Esophagus squamous epithelium (tissue), 5 donors: ENCODE measurements at regions not wholly inside any gene's neighbourhood (a gene's known extent, or its start where the extent isn't known, plus 50 kb on each side); places are given as distances from the start of the nearest gene placed in this dataset.

Experiments used
- DNase-seq: peaks from one replicate; lab custom pipeline; 2025; lab: John Stamatoyannopoulos, UW
- H3K27ac ChIP-seq, 4 donors: fragments of 200-600 bp; sonication (generic); one replicate each; pipeline ENCODE4 v1.5.1; 2016 to 2019; ENCODE audit warnings: mild to moderate bottlenecking in 1 of 4
- H3K27me3 ChIP-seq, 4 donors: fragments of 200-600 bp; sonication (generic); 1 replicate in 3 of 4; 2 replicates in 1 of 4; pipeline versions ENCODE4 v1.5.1 to v1.6.0; 2017 to 2021; ENCODE audit warnings: antibody characterized with exemption in 1 of 4
- H3K36me3 ChIP-seq, 3 donors: fragments of 200-600 bp; sonication (generic); one replicate each; pipeline ENCODE4 v1.5.1; 2016 to 2019
- H3K4me1 ChIP-seq, 3 donors: fragments of 200-600 bp; sonication (generic); one replicate each; pipeline ENCODE4 v1.5.1; 2017 to 2019
- H3K4me3 ChIP-seq, 4 donors: fragments of 200-600 bp; sonication (generic); 1 replicate in 3 of 4; 2 replicates in 1 of 4; pipeline ENCODE4 v1.5.1; 2016 to 2019; ENCODE audit warnings: mild to moderate bottlenecking in 2 of 4, moderate library complexity in 1 of 4
- H3K9me3 ChIP-seq, 3 donors: fragments of 200-600 bp; sonication (generic); one replicate each; pipeline ENCODE4 v1.5.1; 2016 to 2019
- CTCF ChIP-seq, 6 experiments: fragments of 450-650 bp in 4 of 6; fragments of 200-600 bp in 2 of 6; sonication (generic) in 2 of 6; IDR thresholded peaks; one replicate each; pipeline ENCODE4 v1.5.1; 2016 to 2019; ENCODE audit warnings: antibody characterized with exemption in 6 of 6, mild to moderate bottlenecking in 4 of 6, moderate library complexity in 4 of 6
- POLR2A ChIP-seq, 4 donors: fragments of 450-650 bp; IDR thresholded peaks; one replicate each; pipeline ENCODE4 v1.6.1; 2017; ENCODE audit warnings: antibody characterized with exemption in 4 of 4, mild to moderate bottlenecking in 4 of 4, moderate library complexity in 3 of 4
- WGBS, 2 donors: methylation state at CpG; one replicate each; pipeline ENCODE4 v1.1.5; 2018; 5-methylcytosine and 5-hydroxymethylcytosine counted together
- intact Hi-C: fragments of 100-400 bp; cut with DNase I; formaldehyde crosslinking; loops from one replicate; pipeline ENCODE4 v1.15.0; 2022
- donor health status: DM: yes; HTN: yes; CAD: no.

- Histone ChIP-seq H3K27me3 (no peaks in the 10 kb centered on the region), H3K4me3 (no peak overlapping the region), H3K4me1 (peaks cover 0 to 7% (median 0%) of the 10 kb centered on the region in 3 donors), H3K9me3 (no peaks in the 10 kb centered on the region), H3K27ac (no peak overlapping the region), H3K36me3 (no peaks in the 10 kb centered on the region)
- DNase-seq = no peak
- intact Hi-C loops = no loop called here
- TF ChIP-seq CTCF (IDR thresholded peaks at IDR 0.05) (no peak), POLR2A (IDR thresholded peaks at IDR 0.05) (no peak)
- WGBS, 2 donors = 12 to 38% methylated on average over 1 of the region's 1 CpG
These were observed 371.4 kb upstream of the CDH18 start for GRCh38 chr5:20359377-20359776.

DNA sequence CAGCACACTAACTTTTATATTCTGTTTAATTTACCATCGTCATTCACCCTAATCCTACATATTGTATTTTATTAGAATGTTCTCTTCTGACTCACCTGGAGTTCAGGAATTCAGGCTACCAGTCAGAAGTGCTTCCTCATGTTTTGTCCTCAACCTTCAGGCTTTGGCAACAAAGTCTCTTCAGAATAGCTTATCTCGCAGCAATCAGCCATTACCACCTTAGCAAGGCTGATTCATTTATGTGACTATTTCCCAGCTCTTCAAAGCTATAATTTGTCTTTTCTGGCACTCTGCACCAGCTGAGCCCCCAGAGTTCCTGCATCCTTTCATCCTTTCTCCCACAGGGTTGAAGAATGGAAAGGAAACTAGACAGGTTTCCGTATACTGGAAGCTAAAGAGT lies 365.5 kb upstream of the CDH18 start:
- WGBS, 2 donors = 31 to 50% methylated on average over 3 of the region's 3 CpGs
- Histone ChIP-seq H3K4me3 (no peak overlapping the region), H3K36me3 (no peaks in the 10 kb centered on the region), H3K9me3 (no peaks in the 10 kb centered on the region), H3K4me1 (peaks cover 0 to 11% (median 0%) of the 10 kb centered on the region in 3 donors), H3K27me3 (no peaks in the 10 kb centered on the region), H3K27ac (no peak overlapping the region)
- intact Hi-C loops = no loop called here
- DNase-seq = no peak
- TF ChIP-seq CTCF (IDR thresholded peaks at IDR 0.05) (no peak), POLR2A (IDR thresholded peaks at IDR 0.05) (no peak)

DNA sequence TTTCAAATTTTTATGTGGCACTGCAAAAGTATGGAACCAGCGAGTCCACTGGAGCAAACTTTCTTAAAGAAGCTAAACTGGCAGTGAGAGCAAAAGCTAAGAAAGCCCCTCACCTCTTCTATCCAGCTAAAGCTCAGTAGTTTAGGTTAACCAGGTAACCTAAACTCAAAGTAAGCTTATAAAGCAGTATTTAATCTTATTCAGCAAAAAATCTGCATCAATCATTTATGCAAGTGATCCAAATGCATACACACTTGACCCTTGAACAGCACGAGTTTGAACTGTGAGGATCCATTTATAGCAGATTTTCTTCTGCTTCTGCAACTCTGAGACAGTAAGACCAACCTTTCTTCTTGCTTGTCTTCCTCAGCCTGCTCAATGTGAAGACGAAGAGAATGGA lies 363.8 kb upstream of the CDH18 start:
- 75 to 81% methylated on average over 3 of the region's 3 CpGs for WGBS, 2 donors
- H3K4me3 ChIP-seq = no peak overlapping the region
- H3K27me3 ChIP-seq = no peaks in the 10 kb centered on the region
- intact Hi-C loops = no loop called here
- DNase-seq = no peak
- H3K9me3 ChIP-seq = no peaks in the 10 kb centered on the region
- no peak for TF ChIP-seq CTCF (IDR thresholded peaks at IDR 0.05)
- no peak for TF ChIP-seq POLR2A (IDR thresholded peaks at IDR 0.05)
- peaks cover 0 to 11% (median 0%) of the 10 kb centered on the region in 3 donors for H3K4me1 ChIP-seq
- H3K27ac ChIP-seq = no peak overlapping the region
- no peaks in the 10 kb centered on the region for H3K36me3 ChIP-seq

GRCh38 chr5:20348321-20348720 lies 360.3 kb upstream of the CDH18 start:
- WGBS, 2 donors = 30 to 45% methylated on average over 1 of the region's 1 CpG
- H3K4me3 ChIP-seq = no peak overlapping the region
- H3K27me3 ChIP-seq = no peaks in the 10 kb centered on the region
- intact Hi-C loops = no loop called here
- no peak for TF ChIP-seq POLR2A (IDR thresholded peaks at IDR 0.05)
- TF ChIP-seq CTCF (IDR thresholded peaks at IDR 0.05) = no peak
- no peak for DNase-seq
- H3K36me3 ChIP-seq = no peaks in the 10 kb centered on the region
- H3K27ac ChIP-seq = no peak overlapping the region
- H3K9me3 ChIP-seq = no peaks in the 10 kb centered on the region
- H3K4me1 ChIP-seq = peaks cover 0 to 6% (median 0%) of the 10 kb centered on the region in 3 donors

- intact Hi-C loops = no loop called here
- TF ChIP-seq POLR2A (IDR thresholded peaks at IDR 0.05) = no peak
- no peak for TF ChIP-seq CTCF (IDR thresholded peaks at IDR 0.05)
- Histone ChIP-seq H3K36me3 (no peaks in the 10 kb centered on the region), H3K9me3 (no peaks in the 10 kb centered on the region), H3K27ac (no peak overlapping the region), H3K4me1 (no peaks in the 10 kb centered on the region), H3K27me3 (no peaks in the 10 kb centered on the region), H3K4me3 (no peak overlapping the region)
- WGBS, 2 donors = 67 to 86% methylated on average over 1 to 2 of the region's 2 CpGs
- DNase-seq = no peak
These were observed 359.3 kb upstream of the CDH18 start for GRCh38 chr5:20347334-20347733.
